ENCODE measurements at regions not wholly inside any gene's neighbourhood (a gene's known extent, or its start where the extent isn't known, plus 50 kb on each side); places are given as distances from the start of the nearest gene placed in this dataset.

GRCh38 chr14:97380539-97380941, 583.4 kb downstream of the VRK1 start:
- TF ChIP-seq EZH2 (IDR thresholded peaks at IDR 0.05; ENCODE audit: insufficient read depth, poor library complexity, severe bottlenecking) = no peak
- no peak for TF ChIP-seq EZH2phosphoT487 (IDR thresholded peaks at IDR 0.05; ENCODE audit: insufficient read depth, low read depth)

Data from GM23248 (cell line).